ENCODE measurements at regions not wholly inside any gene's neighbourhood (a gene's known extent, or its start where the extent isn't known, plus 50 kb on each side); places are given as distances from the start of the nearest gene placed in this dataset.

DNA sequence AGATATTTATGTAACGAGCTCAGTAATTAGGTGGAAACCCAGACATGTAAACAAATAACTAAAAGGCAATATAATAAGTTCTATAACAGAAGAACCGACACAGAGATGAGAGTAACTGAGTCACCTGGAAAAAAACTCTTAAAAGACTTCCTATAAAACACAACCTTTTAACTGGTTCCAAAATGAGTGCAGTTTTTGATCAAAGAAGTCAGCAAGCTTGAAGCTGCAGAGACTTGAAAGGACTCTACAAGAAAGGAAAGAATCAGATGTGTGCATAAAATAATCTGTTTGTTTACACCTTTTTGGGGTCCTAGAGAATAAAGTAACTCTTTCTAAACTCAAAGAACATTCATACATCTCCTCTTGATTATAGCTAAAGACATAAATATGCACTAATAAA lies 560.4 kb upstream of the CCDC54 start:
- Histone ChIP-seq H3K4me3 (no peak overlapping the region), H3K27ac (no peak overlapping the region)
- TF ChIP-seq, protein P1, sequence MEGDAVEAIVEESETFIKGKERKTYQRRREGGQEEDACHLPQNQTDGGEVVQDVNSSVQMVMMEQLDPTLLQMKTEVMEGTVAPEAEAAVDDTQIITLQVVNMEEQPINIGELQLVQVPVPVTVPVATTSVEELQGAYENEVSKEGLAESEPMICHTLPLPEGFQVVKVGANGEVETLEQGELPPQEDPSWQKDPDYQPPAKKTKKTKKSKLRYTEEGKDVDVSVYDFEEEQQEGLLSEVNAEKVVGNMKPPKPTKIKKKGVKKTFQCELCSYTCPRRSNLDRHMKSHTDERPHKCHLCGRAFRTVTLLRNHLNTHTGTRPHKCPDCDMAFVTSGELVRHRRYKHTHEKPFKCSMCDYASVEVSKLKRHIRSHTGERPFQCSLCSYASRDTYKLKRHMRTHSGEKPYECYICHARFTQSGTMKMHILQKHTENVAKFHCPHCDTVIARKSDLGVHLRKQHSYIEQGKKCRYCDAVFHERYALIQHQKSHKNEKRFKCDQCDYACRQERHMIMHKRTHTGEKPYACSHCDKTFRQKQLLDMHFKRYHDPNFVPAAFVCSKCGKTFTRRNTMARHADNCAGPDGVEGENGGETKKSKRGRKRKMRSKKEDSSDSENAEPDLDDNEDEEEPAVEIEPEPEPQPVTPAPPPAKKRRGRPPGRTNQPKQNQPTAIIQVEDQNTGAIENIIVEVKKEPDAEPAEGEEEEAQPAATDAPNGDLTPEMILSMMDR (IDR thresholded peaks at IDR 0.05), result no peak
- no peak for DNase-seq (ENCODE audit: low spot score)

GRCh38 chr3:106817706-106818105 lies 559.5 kb upstream of the CCDC54 start:
- no peak overlapping the region for H3K4me3 ChIP-seq
- no peak for DNase-seq (ENCODE audit: low spot score)
- TF ChIP-seq, protein P1 (IDR thresholded peaks at IDR 0.05), result no peak

GRCh38 chr3:106819440-106819839 lies 557.8 kb upstream of the CCDC54 start:
- no peak overlapping the region for H3K4me3 ChIP-seq
- no peak for DNase-seq (ENCODE audit: low spot score)
- no peak overlapping the region for H3K27ac ChIP-seq
- TF ChIP-seq, protein P1 (IDR thresholded peaks at IDR 0.05), result no peak

More at GRCh38 chr3:106817706-106818105, 559.5 kb upstream of the CCDC54 start:
- no peak overlapping the region for H3K27ac ChIP-seq

DNA sequence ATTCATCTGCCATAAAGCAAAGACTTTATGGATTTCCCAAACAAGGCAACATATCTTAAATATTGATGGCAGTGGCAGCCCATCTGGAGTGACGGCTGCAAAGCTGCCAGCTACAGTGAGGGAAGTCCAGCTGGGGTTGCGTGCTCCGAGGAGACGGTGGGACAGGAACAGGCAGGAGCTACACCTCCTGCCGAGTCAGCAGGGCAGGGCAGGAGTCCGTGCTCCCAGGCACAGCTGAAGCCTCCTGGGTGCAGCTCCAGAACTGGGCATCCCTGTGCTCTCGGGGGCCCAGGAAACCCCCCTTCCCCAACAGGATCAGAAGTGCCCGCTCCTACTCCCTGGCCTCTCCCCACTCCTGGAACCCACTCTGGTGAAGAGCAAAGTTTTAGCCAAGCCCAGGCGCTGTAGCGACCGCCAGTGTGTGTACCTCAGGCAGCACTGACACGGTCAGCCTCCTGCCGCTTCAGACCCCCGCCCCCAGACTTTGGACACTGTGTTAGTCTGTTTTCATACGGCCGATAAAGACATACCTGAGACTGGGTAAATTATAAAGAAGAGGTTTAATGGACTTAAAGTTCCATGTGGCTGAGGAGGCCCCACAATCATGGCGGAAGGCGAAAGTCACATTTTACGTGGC lies 556.4 kb upstream of the CCDC54 start:
- no peak for DNase-seq (ENCODE audit: low spot score)
- TF ChIP-seq, protein P1 (IDR thresholded peaks at IDR 0.05), result no peak
- no peak overlapping the region for H3K4me3 ChIP-seq
- H3K27ac ChIP-seq, result no peak overlapping the region

DNA sequence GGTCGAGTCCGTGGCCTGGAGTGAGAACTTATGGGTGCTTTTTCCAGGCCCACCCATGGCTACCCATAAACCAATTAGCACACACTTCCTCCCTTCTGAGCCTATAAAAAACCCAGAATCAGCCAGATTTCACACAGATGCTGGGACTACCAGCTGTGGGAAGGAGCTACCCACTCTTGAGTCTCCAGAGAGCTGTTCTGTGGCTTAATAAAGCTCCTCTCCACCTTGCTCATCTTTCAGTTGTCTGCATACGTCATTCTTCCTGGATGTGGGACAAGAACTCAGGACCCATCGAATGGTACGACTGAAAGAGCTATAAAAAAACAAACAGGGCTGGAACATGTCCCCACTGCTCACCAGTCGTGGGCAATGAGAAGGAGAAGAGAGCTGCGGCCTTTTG lies 555.4 kb upstream of the CCDC54 start:
- H3K27ac ChIP-seq, result no peak overlapping the region
- no peak overlapping the region for H3K4me3 ChIP-seq
- TF ChIP-seq, protein P1 (IDR thresholded peaks at IDR 0.05), result no peak
- no peak for DNase-seq (ENCODE audit: low spot score)

DNA sequence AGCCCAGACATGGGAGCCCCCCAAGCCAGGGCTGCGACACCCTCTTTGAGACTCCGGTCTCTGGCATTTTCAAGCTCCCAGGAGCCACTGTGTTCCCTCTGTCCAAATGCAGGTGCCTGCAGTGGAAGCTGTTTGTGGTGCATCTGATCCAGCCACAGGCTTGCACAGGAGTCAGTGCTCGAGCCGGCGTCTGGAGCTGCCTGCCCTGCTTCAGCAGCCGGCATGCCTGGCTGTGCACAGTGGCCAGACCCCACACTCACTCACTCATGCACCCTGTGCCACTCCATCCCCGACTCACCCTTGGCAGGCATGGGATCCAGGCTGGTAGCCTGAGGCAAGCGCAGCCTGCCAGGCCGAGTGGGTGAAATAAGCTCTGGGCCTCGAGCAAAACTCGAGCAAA lies 555.0 kb upstream of the CCDC54 start:
- TF ChIP-seq, protein P1 (IDR thresholded peaks at IDR 0.05), result no peak
- H3K27ac ChIP-seq, result no peak overlapping the region
- H3K4me3 ChIP-seq, result no peak overlapping the region
- no peak for DNase-seq (ENCODE audit: low spot score)

- TF ChIP-seq, protein P1 (IDR thresholded peaks at IDR 0.05), result no peak
- no peak overlapping the region for H3K27ac ChIP-seq
- no peak overlapping the region for H3K4me3 ChIP-seq
- DNase-seq (ENCODE audit: low spot score), result no peak
These were observed 553.5 kb upstream of the CCDC54 start for GRCh38 chr3:106823701-106824100.
